ENCODE measurements at regions not wholly inside any gene's neighbourhood (a gene's known extent, or its start where the extent isn't known, plus 50 kb on each side); places are given as distances from the start of the nearest gene placed in this dataset.

DNA sequence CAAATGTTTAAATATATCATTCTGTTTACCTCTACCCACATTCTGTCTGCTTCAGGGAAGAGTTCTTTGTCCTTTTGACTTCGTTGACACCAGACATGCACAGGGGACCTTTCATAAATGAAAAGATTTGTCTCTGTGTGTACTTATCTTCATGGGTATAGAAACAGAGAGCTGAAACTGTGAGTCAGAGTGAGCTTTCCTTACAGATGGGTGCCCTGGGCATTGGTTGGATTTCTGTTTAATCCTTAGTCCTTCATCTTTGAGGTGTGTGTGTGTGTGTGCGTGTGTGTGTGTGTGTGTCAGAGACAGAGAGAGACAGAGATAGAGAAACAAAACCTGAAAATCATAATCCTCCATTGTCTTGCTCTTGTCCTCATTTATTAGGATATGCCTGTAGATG, 517.4 kb downstream of the TUSC7 start:
- H3K9me3 ChIP-seq: no peaks in the 10 kb centered on the region
- ATAC-seq: no peak
- intact Hi-C loops (cut with DNase I): no loop called here
- DNase-seq: no peak
- H3K4me3 ChIP-seq: no peak overlapping the region
- H3K4me1 ChIP-seq: no peaks in the 10 kb centered on the region
- H3K36me3 ChIP-seq: no peaks in the 10 kb centered on the region
- no peak overlapping the region for H3K27ac ChIP-seq
- no peaks in the 10 kb centered on the region for H3K27me3 ChIP-seq (ENCODE audit: low read depth)
- no peak for TF ChIP-seq CTCF (IDR thresholded peaks at IDR 0.05)

GRCh38 chr3:117228466-117228865, 518.9 kb downstream of the TUSC7 start:
- no peak for TF ChIP-seq CTCF (IDR thresholded peaks at IDR 0.05)
- intact Hi-C loops (cut with DNase I): no loop called here
- Histone ChIP-seq H3K27ac (no peak overlapping the region), H3K9me3 (no peaks in the 10 kb centered on the region), H3K27me3 (ENCODE audit: low read depth) (no peaks in the 10 kb centered on the region), H3K4me3 (no peak overlapping the region), H3K36me3 (no peaks in the 10 kb centered on the region), H3K4me1 (no peaks in the 10 kb centered on the region)
- ATAC-seq: no peak
- DNase-seq: no peak

DNA sequence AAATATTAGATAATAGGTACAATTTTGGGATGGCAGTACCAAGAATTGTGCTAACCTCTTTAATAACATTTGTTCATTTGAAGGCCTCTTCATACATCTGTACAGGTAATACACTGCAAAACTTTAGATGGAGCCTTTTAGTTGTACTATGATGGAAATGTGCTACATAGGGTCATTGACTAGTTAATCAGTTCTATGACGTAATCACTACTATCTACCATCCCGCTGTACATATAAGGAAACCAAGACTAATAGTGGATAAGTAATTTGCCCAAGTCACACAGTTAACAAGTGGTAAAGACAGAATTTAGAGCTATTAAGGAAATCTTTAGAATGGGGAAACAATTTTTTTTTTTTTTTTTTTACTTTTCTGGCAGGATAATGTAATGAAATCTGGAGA, 521.3 kb downstream of the TUSC7 start:
- Histone ChIP-seq H3K36me3 (no peaks in the 10 kb centered on the region), H3K27ac (no peak overlapping the region), H3K4me3 (no peak overlapping the region), H3K27me3 (ENCODE audit: low read depth) (no peaks in the 10 kb centered on the region), H3K9me3 (no peaks in the 10 kb centered on the region), H3K4me1 (no peaks in the 10 kb centered on the region)
- ATAC-seq: no peak
- intact Hi-C loops (cut with DNase I): no loop called here
- TF ChIP-seq CTCF (IDR thresholded peaks at IDR 0.05): no peak
- no peak for DNase-seq

GRCh38 chr3:117234331-117234730, 524.8 kb downstream of the TUSC7 start:
- H3K27ac ChIP-seq: no peak overlapping the region
- TF ChIP-seq CTCF (IDR thresholded peaks at IDR 0.05): no peak
- no peaks in the 10 kb centered on the region for H3K4me1 ChIP-seq
- DNase-seq: no peak
- intact Hi-C loops (cut with DNase I): no loop called here
- H3K36me3 ChIP-seq: no peaks in the 10 kb centered on the region
- no peak overlapping the region for H3K4me3 ChIP-seq
- no peak for ATAC-seq
- H3K27me3 ChIP-seq (ENCODE audit: low read depth): no peaks in the 10 kb centered on the region
- H3K9me3 ChIP-seq: no peaks in the 10 kb centered on the region

GRCh38 chr3:117235304-117235703, 525.7 kb downstream of the TUSC7 start:
- H3K27me3 ChIP-seq (ENCODE audit: low read depth): no peaks in the 10 kb centered on the region
- TF ChIP-seq CTCF (IDR thresholded peaks at IDR 0.05): no peak
- no peak overlapping the region for H3K27ac ChIP-seq
- no peaks in the 10 kb centered on the region for H3K4me1 ChIP-seq
- no peaks in the 10 kb centered on the region for H3K9me3 ChIP-seq
- no peak for DNase-seq
- no peak overlapping the region for H3K4me3 ChIP-seq
- ATAC-seq: no peak
- H3K36me3 ChIP-seq: no peaks in the 10 kb centered on the region
- intact Hi-C loops (cut with DNase I): no loop called here

DNA sequence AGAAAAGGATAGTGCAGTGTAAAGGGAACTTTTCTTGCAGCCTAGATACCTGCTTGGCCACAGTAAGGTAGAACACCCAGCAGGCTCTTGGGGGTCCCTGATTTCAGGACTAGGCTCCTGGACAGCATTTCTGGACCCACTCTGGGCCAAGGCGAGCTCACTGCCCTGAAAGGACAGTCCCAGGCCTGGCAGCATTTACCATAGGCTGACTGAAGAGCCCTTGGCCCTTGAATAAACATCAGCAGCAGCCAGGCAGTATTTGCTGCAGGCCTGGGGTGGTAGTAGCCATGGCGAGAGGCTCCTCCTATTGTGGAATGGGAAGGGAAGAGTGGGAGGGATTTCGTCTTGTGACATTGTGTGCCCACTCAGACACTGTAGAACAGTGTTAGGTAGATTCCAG, 529.2 kb downstream of the TUSC7 start:
- no peaks in the 10 kb centered on the region for H3K27me3 ChIP-seq (ENCODE audit: low read depth)
- intact Hi-C loops (cut with DNase I): no loop called here
- no peak for DNase-seq
- TF ChIP-seq CTCF (IDR thresholded peaks at IDR 0.05): no peak
- H3K36me3 ChIP-seq: no peaks in the 10 kb centered on the region
- peak; percentile 80 to 86 for ATAC-seq
- H3K9me3 ChIP-seq: no peaks in the 10 kb centered on the region
- H3K4me3 ChIP-seq: no peak overlapping the region
- H3K27ac ChIP-seq: no peak overlapping the region
- H3K4me1 ChIP-seq: no peaks in the 10 kb centered on the region

All from lower lobe of right lung (tissue), 2 donors.